ENCODE measurements at regions not wholly inside any gene's neighbourhood (a gene's known extent, or its start where the extent isn't known, plus 50 kb on each side); places are given as distances from the start of the nearest gene placed in this dataset.

DNA sequence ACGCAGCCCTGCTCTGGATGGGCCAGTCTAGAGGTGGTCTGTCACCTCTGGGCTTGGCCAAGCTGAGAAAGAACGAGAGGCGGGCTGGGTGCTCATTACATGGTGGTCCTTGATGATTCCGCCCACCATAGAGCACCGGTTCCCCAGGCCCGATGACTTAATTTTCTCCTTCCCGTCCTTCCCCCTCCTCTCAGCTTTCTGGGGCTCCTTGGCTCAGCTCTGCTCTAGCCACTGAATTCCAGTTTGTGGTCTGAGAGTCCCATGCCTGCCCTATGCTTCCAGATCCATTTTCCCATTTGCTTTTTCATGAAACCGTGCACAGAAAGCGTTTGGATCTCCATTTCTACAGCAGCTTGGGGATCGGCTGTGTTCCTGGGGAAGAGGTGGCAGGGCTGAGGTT, 318.5 kb upstream of the C1orf174 start:
- Histone ChIP-seq H3K27me3 (ENCODE audit: insufficient read depth, insufficient read length) (no peaks in the 10 kb centered on the region), H3K9me3 (ENCODE audit: insufficient read depth, low read length) (no peaks in the 10 kb centered on the region), H3K4me3 (ENCODE audit: insufficient read length, low read depth) (no peak overlapping the region), H3K36me3 (ENCODE audit: insufficient read depth, insufficient read length, low read length) (no peaks in the 10 kb centered on the region), H3K4me1 (ENCODE audit: insufficient read depth, insufficient read length) (no peaks in the 10 kb centered on the region), H3K9ac (ENCODE audit: insufficient read length, low read depth) (no peak overlapping the region)
- TF ChIP-seq SUZ12 (IDR thresholded peaks at IDR 0.05; ENCODE audit: extremely low read depth, insufficient read depth, insufficient read length) (no peak), YY1 (IDR thresholded peaks at IDR 0.05; ENCODE audit: insufficient read depth, insufficient read length) (no peak), ZNF274 (IDR thresholded peaks at IDR 0.05; ENCODE audit: low read depth, low read length) (no peak)
- no peak for DNase-seq (ENCODE audit: low read depth, low spot score)

DNA sequence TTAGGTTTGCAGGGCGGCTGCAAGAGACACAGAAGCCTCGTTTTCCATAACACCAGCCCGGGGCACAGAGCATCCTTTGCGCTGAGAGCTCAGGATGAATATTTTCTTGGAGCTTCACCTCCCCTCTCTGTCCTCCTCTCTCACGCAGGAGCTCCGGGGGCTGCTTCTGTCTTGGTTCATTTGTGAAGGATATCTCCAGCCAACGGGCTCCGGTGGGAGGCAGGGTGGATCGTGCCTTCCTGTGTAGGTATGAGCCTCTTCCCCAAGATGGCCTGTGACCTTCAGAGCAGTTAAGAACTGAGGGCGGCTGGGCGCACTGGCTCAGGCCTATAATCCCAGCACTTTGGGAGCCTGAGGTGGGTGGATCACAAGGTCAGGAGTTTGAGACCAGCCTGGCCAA, 319.0 kb upstream of the C1orf174 start:
- Histone ChIP-seq H3K4me3 (ENCODE audit: insufficient read length, low read depth) (no peak overlapping the region), H3K36me3 (ENCODE audit: insufficient read depth, insufficient read length, low read length) (no peaks in the 10 kb centered on the region), H3K9me3 (ENCODE audit: insufficient read depth, low read length) (no peaks in the 10 kb centered on the region), H3K4me1 (ENCODE audit: insufficient read depth, insufficient read length) (no peaks in the 10 kb centered on the region), H3K27me3 (ENCODE audit: insufficient read depth, insufficient read length) (no peaks in the 10 kb centered on the region), H3K9ac (ENCODE audit: insufficient read length, low read depth) (no peak overlapping the region)
- no peak for DNase-seq (ENCODE audit: low read depth, low spot score)
- TF ChIP-seq YY1 (IDR thresholded peaks at IDR 0.05; ENCODE audit: insufficient read depth, insufficient read length) (no peak), ZNF274 (IDR thresholded peaks at IDR 0.05; ENCODE audit: low read depth, low read length) (no peak), SUZ12 (IDR thresholded peaks at IDR 0.05; ENCODE audit: extremely low read depth, insufficient read depth, insufficient read length) (no peak)

DNA sequence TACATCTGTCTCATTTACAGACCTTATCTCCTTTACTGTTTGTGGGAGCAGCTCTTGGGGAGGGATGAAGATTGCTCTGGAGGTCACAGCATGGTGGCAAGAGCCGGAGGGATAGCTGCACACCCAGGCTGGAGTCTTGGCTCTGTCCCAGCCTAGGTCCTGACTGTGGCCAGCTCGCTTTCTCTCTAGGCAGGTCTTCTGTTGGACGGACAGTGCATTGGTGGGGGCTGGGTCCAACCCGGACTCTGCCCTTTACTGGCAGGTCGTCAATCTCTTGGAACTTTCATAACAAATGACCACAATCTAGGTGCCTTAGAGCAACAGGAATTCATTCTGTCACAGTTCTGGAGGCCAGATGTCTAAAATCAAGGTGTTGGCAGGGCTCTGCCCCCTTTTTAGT, 319.8 kb upstream of the C1orf174 start:
- TF ChIP-seq SUZ12 (IDR thresholded peaks at IDR 0.05; ENCODE audit: extremely low read depth, insufficient read depth, insufficient read length) (no peak), YY1 (IDR thresholded peaks at IDR 0.05; ENCODE audit: insufficient read depth, insufficient read length) (no peak), ZNF274 (IDR thresholded peaks at IDR 0.05; ENCODE audit: low read depth, low read length) (no peak)
- H3K9me3 ChIP-seq (ENCODE audit: insufficient read depth, low read length): no peaks in the 10 kb centered on the region
- H3K36me3 ChIP-seq (ENCODE audit: insufficient read depth, insufficient read length, low read length): no peaks in the 10 kb centered on the region
- no peak for DNase-seq (ENCODE audit: low read depth, low spot score)
- no peaks in the 10 kb centered on the region for H3K27me3 ChIP-seq (ENCODE audit: insufficient read depth, insufficient read length)
- H3K4me1 ChIP-seq (ENCODE audit: insufficient read depth, insufficient read length): no peaks in the 10 kb centered on the region
- no peak overlapping the region for H3K9ac ChIP-seq (ENCODE audit: insufficient read length, low read depth)
- H3K4me3 ChIP-seq (ENCODE audit: insufficient read length, low read depth): no peak overlapping the region

DNA sequence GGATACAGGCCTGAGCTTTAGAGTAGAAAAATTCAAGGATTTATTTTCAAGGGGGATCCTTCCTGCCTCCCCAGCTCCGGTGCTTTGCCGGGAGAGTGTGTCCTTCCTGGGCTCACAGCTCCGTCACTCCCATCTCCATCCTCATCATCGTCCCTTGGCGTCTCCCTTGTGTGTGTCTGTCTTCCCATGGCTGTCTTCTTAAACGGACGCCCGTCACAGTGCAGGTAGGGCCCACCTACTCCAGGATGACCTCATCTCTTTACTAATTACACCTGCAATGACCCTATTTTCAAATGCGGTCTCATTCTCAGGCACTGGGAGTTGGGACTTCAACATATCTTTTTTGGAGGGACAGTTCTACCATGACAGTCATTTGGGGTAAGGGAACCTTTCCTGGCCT, 320.3 kb upstream of the C1orf174 start:
- Histone ChIP-seq H3K4me3 (ENCODE audit: insufficient read length, low read depth) (no peak overlapping the region), H3K9ac (ENCODE audit: insufficient read length, low read depth) (no peak overlapping the region), H3K4me1 (ENCODE audit: insufficient read depth, insufficient read length) (no peaks in the 10 kb centered on the region), H3K9me3 (ENCODE audit: insufficient read depth, low read length) (no peaks in the 10 kb centered on the region), H3K36me3 (ENCODE audit: insufficient read depth, insufficient read length, low read length) (no peaks in the 10 kb centered on the region), H3K27me3 (ENCODE audit: insufficient read depth, insufficient read length) (no peaks in the 10 kb centered on the region)
- no peak for DNase-seq (ENCODE audit: low read depth, low spot score)
- TF ChIP-seq ZNF274 (IDR thresholded peaks at IDR 0.05; ENCODE audit: low read depth, low read length) (no peak), YY1 (IDR thresholded peaks at IDR 0.05; ENCODE audit: insufficient read depth, insufficient read length) (no peak), SUZ12 (IDR thresholded peaks at IDR 0.05; ENCODE audit: extremely low read depth, insufficient read depth, insufficient read length) (no peak)

DNA sequence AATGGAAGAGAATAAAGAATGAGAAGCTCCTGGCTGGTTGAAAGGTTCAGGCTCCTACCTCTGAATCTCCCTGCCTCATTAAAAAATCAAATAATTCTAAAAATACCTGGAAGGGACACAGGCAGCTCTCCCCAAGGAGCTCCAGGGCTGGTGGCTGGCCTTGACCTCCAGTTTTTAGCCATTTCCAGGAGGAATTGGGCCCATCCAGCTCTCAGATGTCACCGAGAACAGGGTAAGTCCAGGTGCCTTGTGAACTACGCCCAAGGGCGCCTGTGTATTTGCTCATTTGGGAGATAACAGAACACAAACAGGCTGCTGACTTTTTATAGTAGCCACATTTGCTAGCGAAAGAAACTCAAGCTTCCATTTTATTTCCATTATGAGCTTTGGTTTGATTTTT, 321.0 kb upstream of the C1orf174 start:
- Histone ChIP-seq H3K27me3 (ENCODE audit: insufficient read depth, insufficient read length) (no peaks in the 10 kb centered on the region), H3K4me3 (ENCODE audit: insufficient read length, low read depth) (no peak overlapping the region), H3K36me3 (ENCODE audit: insufficient read depth, insufficient read length, low read length) (no peaks in the 10 kb centered on the region), H3K4me1 (ENCODE audit: insufficient read depth, insufficient read length) (no peaks in the 10 kb centered on the region), H3K9ac (ENCODE audit: insufficient read length, low read depth) (no peak overlapping the region), H3K9me3 (ENCODE audit: insufficient read depth, low read length) (no peaks in the 10 kb centered on the region)
- TF ChIP-seq ZNF274 (IDR thresholded peaks at IDR 0.05; ENCODE audit: low read depth, low read length) (no peak), YY1 (IDR thresholded peaks at IDR 0.05; ENCODE audit: insufficient read depth, insufficient read length) (no peak), SUZ12 (IDR thresholded peaks at IDR 0.05; ENCODE audit: extremely low read depth, insufficient read depth, insufficient read length) (no peak)
- DNase-seq (ENCODE audit: low read depth, low spot score): no peak

DNA sequence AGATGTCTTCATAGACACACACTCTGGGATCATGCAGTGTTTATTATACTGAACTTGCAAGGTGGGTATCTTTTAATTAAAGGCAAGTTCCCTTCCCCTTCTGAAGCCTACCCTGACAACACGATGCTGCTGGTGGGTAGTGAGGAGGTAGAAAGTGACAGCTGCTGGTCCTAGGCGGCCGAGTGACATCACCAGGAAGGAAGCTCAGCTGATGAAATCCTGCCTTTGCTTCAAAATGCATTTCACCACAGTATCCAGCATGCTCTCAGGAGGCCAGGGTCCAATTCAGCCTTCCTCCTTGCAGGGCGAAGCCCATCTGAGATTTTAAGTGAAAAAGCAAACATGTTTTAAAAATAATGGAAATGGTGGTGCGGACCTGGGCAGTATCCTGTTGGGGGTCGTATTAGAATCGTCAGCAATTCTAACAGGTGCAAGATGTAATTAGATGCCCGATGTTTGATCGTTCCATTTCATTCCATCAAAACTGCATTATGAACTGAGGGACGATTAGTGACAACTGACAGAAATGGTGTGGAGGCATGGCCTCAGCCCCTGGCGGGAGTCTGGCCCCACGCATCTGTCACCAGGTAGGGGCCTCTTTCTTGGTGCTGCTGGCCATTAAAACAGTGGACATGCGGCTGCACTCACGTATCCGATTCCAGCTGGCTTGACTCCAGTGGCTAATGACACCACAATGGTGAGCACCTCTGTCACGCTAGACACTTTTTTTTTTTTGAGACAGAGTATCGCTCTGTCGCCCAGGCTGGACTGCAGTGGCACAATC, 324.8 kb upstream of the C1orf174 start:
- Histone ChIP-seq H3K27me3 (ENCODE audit: insufficient read depth, insufficient read length) (no peaks in the 10 kb centered on the region), H3K9ac (ENCODE audit: insufficient read length, low read depth) (no peak overlapping the region), H3K4me3 (ENCODE audit: insufficient read length, low read depth) (no peak overlapping the region), H3K9me3 (ENCODE audit: insufficient read depth, low read length) (no peaks in the 10 kb centered on the region), H3K36me3 (ENCODE audit: insufficient read depth, insufficient read length, low read length) (no peaks in the 10 kb centered on the region), H3K4me1 (ENCODE audit: insufficient read depth, insufficient read length) (no peaks in the 10 kb centered on the region)
- no peak for TF ChIP-seq ZNF274 (IDR thresholded peaks at IDR 0.05; ENCODE audit: low read depth, low read length)
- no peak for DNase-seq (ENCODE audit: low read depth, low spot score)

DNA sequence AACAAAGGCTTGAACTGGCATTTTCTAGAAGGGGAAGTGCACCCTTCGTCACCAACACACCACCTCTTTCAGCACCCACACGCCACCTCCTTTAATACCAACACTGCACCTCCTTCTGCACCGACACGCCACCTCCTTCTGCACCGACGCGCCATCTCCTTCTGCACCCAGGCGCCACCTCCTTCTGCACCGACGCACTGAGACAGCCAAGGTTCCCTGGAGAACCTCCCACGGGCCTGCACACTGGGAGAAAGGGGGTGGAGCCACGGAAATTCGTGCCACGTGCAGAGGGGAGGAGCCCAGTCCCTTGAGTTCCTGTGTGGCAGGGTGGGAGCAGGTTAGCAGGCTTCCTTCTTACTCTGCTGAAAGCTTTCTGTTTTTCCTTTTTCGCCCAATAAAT, 327.9 kb upstream of the C1orf174 start:
- Histone ChIP-seq H3K36me3 (ENCODE audit: insufficient read depth, insufficient read length, low read length) (no peaks in the 10 kb centered on the region), H3K4me1 (ENCODE audit: insufficient read depth, insufficient read length) (no peaks in the 10 kb centered on the region), H3K4me3 (ENCODE audit: insufficient read length, low read depth) (no peak overlapping the region), H3K27me3 (ENCODE audit: insufficient read depth, insufficient read length) (no peaks in the 10 kb centered on the region), H3K9me3 (ENCODE audit: insufficient read depth, low read length) (no peaks in the 10 kb centered on the region), H3K9ac (ENCODE audit: insufficient read length, low read depth) (no peak overlapping the region)
- no peak for DNase-seq (ENCODE audit: low read depth, low spot score)
- TF ChIP-seq YY1 (IDR thresholded peaks at IDR 0.05; ENCODE audit: insufficient read depth, insufficient read length) (no peak), ZNF274 (IDR thresholded peaks at IDR 0.05; ENCODE audit: low read depth, low read length) (no peak), SUZ12 (IDR thresholded peaks at IDR 0.05; ENCODE audit: extremely low read depth, insufficient read depth, insufficient read length) (no peak)

Data from NT2/D1 (cell line).